Adrenal gland (tissue), 9 donors: ENCODE measurements at regions not wholly inside any gene's neighbourhood (a gene's known extent, or its start where the extent isn't known, plus 50 kb on each side); places are given as distances from the start of the nearest gene placed in this dataset.

Source experiments
- DNase-seq, 7 donors: peaks; one replicate each; pipeline ENCODE4 v3.0.0-alpha.2; 2019 to 2020
- H3K27ac ChIP-seq, 5 donors: fragments of 200-600 bp; sonication (generic) in 4 of 5; 1 replicate in 3 of 5; 2 replicates in 2 of 5; pipeline versions ENCODE4 v1.5.1 to v1.8.0; 2016 to 2020; ENCODE audit warnings: mild to moderate bottlenecking in 1 of 5
- H3K27me3 ChIP-seq: fragments of 200-600 bp; 2 replicates; pipeline ENCODE4 v1.8.0; 2021
- H3K36me3 ChIP-seq, 2 donors: fragments of 200-600 bp; replicated peaks in 1 of 2; 1 replicate in 1 of 2; 2 replicates in 1 of 2; pipeline versions ENCODE4 v1.5.1 to v1.8.0; 2018 to 2022
- H3K4me1 ChIP-seq, 2 donors: fragments of 200-600 bp; replicated peaks in 1 of 2; 1 replicate in 1 of 2; 2 replicates in 1 of 2; pipeline versions ENCODE4 v1.5.1 to v1.8.0; 2018 to 2021
- H3K4me3 ChIP-seq, 4 donors: fragments of 200-600 bp; sonication (generic) in 3 of 4; one replicate each; pipeline ENCODE4 v1.5.1; 2016 to 2018
- H3K9me3 ChIP-seq, 3 donors: fragments of 200-600 bp; sonication (generic) in 1 of 3; replicated peaks in 1 of 3; 1 replicate in 2 of 3; 2 replicates in 1 of 3; pipeline versions ENCODE4 v1.5.1 to v1.8.0; 2016 to 2021
- POLR2A ChIP-seq, 2 donors: fragments of 450-650 bp; IDR thresholded peaks; one replicate each; pipeline ENCODE4 v1.6.1; 2017; ENCODE audit warnings: antibody characterized with exemption in 2 of 2, mild to moderate bottlenecking in 2 of 2, moderate library complexity in 1 of 2
- WGBS, 4 donors: extraction: QIAGEN DNeasy Blood & Tissue Kit in 2 of 4; methylation state at CpG; one replicate each; pipeline versions ENCODE4 v1.1.5 to v1.1.7; 2013 to 2017; 5-methylcytosine and 5-hydroxymethylcytosine counted together
- intact Hi-C, 2 donors: fragments of 100-400 bp; cut with DNase I; formaldehyde crosslinking; loops; one replicate each; pipeline versions ENCODE4 v1.14.1 to v1.15.0; 2022 to 2023
- TF ChIP-seq, protein P1 (sequence below), 6 experiments: fragments of 450-650 bp in 4 of 6; fragments of 200-600 bp in 2 of 6; sonication (generic) in 1 of 6; IDR thresholded peaks; 1 replicate in 5 of 6; 2 replicates in 1 of 6; pipeline versions ENCODE4 v1.5.1 to v1.8.0; 2016 to 2021; ENCODE audit warnings: antibody characterized with exemption in 6 of 6, mild to moderate bottlenecking in 2 of 6, moderate library complexity in 1 of 6
- donor health status: healthy with polysubstance abuse.
- donor health status: Bipolar disorder and iron deficiency.
- donor health status: DM: yes; HTN: yes; CAD: no.
- donor health status: DM: no; HTN: no; CAD: no.
- donor health status: DM: no; HTN: no; CAD: no.

DNA sequence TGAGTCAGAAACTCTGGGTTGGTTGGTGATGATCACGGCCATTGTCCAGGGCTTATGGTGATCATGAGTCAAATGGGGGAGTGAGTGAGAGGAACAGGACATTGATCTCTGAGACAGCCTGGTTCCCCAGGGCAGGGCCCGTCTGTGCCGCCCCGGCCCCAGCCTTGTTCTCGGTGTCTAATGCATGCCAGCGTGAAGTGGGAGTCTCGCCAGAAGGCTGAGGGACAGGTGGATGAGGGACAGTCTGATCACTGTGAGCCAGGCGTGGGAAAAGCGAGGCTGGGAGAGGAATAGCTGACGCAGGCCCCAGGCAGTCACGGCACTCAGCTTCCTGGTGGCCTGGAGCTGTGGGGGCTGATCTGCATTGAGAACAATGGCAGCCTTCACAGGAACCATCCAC is 208.3 kb upstream of the HDAC4 start:
- H3K4me1 ChIP-seq, result no peaks in the 10 kb centered on the region
- peak in 1 of 7 donors; percentile 36 for DNase-seq
- H3K27me3 ChIP-seq, result no peaks in the 10 kb centered on the region
- intact Hi-C loops, result no loop called here
- WGBS, 4 donors, result 89 to 96% (median 93%) methylated on average over 10 to 11 of the region's 11 CpGs
- no peak overlapping the region for H3K4me3 ChIP-seq
- TF ChIP-seq, protein P1, sequence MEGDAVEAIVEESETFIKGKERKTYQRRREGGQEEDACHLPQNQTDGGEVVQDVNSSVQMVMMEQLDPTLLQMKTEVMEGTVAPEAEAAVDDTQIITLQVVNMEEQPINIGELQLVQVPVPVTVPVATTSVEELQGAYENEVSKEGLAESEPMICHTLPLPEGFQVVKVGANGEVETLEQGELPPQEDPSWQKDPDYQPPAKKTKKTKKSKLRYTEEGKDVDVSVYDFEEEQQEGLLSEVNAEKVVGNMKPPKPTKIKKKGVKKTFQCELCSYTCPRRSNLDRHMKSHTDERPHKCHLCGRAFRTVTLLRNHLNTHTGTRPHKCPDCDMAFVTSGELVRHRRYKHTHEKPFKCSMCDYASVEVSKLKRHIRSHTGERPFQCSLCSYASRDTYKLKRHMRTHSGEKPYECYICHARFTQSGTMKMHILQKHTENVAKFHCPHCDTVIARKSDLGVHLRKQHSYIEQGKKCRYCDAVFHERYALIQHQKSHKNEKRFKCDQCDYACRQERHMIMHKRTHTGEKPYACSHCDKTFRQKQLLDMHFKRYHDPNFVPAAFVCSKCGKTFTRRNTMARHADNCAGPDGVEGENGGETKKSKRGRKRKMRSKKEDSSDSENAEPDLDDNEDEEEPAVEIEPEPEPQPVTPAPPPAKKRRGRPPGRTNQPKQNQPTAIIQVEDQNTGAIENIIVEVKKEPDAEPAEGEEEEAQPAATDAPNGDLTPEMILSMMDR (IDR thresholded peaks at IDR 0.05), result no peak
- no peak for TF ChIP-seq POLR2A (IDR thresholded peaks at IDR 0.05)
- H3K27ac ChIP-seq, result no peak overlapping the region
- no peaks in the 10 kb centered on the region for H3K36me3 ChIP-seq
- H3K9me3 ChIP-seq, result no peaks in the 10 kb centered on the region

DNA sequence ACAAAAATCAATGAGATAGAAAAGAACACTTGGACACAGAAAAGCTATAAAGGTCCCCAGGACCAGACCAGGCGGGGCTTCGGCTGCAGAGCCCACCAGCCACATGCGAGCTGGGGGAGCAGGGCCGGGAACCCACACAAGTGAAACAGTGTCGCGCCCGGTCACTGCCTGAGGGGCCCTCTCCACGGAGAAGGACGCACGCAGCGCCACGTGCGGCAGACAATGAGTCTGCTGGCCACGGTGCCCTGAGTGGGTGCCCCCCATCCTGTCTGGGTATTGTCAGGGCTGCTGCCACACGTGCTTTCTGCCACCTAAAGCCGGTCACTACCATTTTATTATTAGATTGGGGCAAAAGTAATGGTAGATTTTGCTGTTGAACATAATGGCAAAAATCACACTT is 207.9 kb upstream of the HDAC4 start:
- Histone ChIP-seq H3K4me3 (no peak overlapping the region), H3K27ac (no peak overlapping the region), H3K4me1 (no peaks in the 10 kb centered on the region), H3K27me3 (peaks cover under 1% of the 10 kb centered on the region), H3K36me3 (no peaks in the 10 kb centered on the region), H3K9me3 (no peaks in the 10 kb centered on the region)
- DNase-seq, result peak in 1 of 7 donors; percentile 35
- intact Hi-C loops, result no loop called here
- WGBS, 4 donors, result 83 to 90% (median 87%) methylated on average over 9 to 16 of the region's 16 CpGs
- no peak for TF ChIP-seq POLR2A (IDR thresholded peaks at IDR 0.05)
- TF ChIP-seq, protein P1 (IDR thresholded peaks at IDR 0.05), result no peak

DNA sequence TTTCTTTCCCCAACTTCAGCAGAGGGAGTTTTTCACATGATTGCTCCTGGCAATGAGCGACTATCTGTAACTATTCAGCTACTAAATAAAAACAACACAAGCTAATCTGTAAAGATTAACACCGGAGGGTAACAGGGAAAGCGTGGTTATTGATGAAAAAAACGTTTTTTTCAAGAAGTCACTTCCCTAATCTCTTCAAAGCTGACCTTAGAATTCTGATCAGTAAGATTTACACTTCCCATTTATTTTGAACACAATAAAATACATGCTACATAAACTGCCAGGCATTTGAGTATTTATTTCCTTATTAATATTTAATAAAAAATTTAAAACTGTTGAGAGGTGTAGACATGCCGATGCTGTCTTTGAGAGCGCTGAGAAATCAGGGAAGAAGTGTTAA is 207.4 kb upstream of the HDAC4 start:
- intact Hi-C loops, result no loop called here
- 58 to 66% (median 61%) methylated on average over 6 of the region's 6 CpGs for WGBS, 4 donors
- no peak overlapping the region for H3K4me3 ChIP-seq
- no peak for DNase-seq
- no peaks in the 10 kb centered on the region for H3K36me3 ChIP-seq
- TF ChIP-seq POLR2A (IDR thresholded peaks at IDR 0.05), result no peak
- TF ChIP-seq, protein P1 (IDR thresholded peaks at IDR 0.05), result no peak
- no peaks in the 10 kb centered on the region for H3K4me1 ChIP-seq
- H3K27ac ChIP-seq, result no peak overlapping the region
- peaks cover 4% of the 10 kb centered on the region for H3K27me3 ChIP-seq
- H3K9me3 ChIP-seq, result no peaks in the 10 kb centered on the region

DNA sequence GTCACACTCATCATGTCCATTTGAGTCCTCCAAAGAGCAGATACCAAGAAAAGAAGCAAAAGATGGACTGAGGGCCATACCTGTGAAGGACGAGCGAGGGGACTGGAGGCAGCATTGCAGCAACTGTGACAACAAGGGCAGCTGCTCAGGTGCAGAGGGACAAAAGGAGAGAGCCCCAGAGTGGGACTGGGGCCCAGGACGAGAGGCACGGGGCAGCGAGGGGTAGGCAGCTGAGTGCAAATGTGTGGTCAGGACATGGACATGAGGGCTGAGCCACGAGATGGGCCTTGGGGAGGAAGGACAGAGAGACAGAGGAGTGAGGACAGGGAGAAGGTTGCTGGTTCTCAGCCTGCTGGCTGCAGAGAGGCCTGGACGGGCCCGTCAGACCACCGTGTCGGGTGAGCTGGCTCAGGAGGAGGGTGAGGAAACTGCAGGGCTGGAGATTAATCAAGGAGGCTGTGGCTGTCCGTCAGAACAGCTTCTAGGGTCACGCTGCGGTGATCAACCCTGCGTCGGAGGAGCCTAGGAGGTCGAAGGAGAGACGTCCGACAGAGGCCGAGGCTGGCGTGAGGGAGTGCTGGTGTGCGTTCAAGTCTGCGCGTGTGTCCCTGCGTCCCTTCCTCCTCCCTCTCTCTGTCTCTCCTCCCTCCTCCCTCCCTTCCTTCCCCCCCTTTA is 206.8 kb upstream of the HDAC4 start:
- no peak for TF ChIP-seq POLR2A (IDR thresholded peaks at IDR 0.05)
- TF ChIP-seq, protein P1 (IDR thresholded peaks at IDR 0.05), result no peak
- Histone ChIP-seq H3K27ac (no peak overlapping the region), H3K27me3 (peaks cover 4% of the 10 kb centered on the region), H3K4me1 (no peaks in the 10 kb centered on the region), H3K9me3 (no peaks in the 10 kb centered on the region), H3K36me3 (no peaks in the 10 kb centered on the region), H3K4me3 (no peak overlapping the region)
- intact Hi-C loops, result no loop called here
- DNase-seq, result peak in 1 of 7 donors; percentile 29
- WGBS, 4 donors, result 56 to 71% (median 60%) methylated on average over 24 of the region's 24 CpGs
